Sigmoid colon (tissue), 6 donors: ENCODE measurements at regions not wholly inside any gene's neighbourhood (a gene's known extent, or its start where the extent isn't known, plus 50 kb on each side); places are given as distances from the start of the nearest gene placed in this dataset.

Source experiments
- DNase-seq: peaks from one replicate; pipeline ENCODE4 v3.0.0-alpha.2; 2019
- H3K27ac ChIP-seq, 4 donors: fragments of 200-600 bp; sonication (generic); one replicate each; pipeline ENCODE4 v1.5.1; 2016 to 2019; ENCODE audit warnings: mild to moderate bottlenecking in 1 of 4
- H3K27me3 ChIP-seq, 3 donors: fragments of 200-600 bp; sonication (generic); one replicate each; pipeline ENCODE4 v1.5.1; 2019; ENCODE audit warnings: mild to moderate bottlenecking in 1 of 3
- H3K36me3 ChIP-seq, 4 donors: fragments of 200-600 bp; sonication (generic); one replicate each; pipeline ENCODE4 v1.5.1; 2016 to 2019
- H3K4me1 ChIP-seq, 4 donors: fragments of 200-600 bp; sonication (generic); one replicate each; pipeline ENCODE4 v1.5.1; 2017 to 2019
- H3K4me3 ChIP-seq, 4 donors: fragments of 200-600 bp; sonication (generic); one replicate each; pipeline ENCODE4 v1.5.1; 2017 to 2019; ENCODE audit warnings: mild to moderate bottlenecking in 2 of 4, moderate library complexity in 1 of 4
- H3K9me3 ChIP-seq, 4 donors: fragments of 200-600 bp in 3 of 4; sonication (generic) in 3 of 4; one replicate each; pipeline versions ENCODE4 v1.5.1 to v1.6.1; 2013 to 2019
- EP300 ChIP-seq, 4 donors: sonication (generic); formaldehyde crosslinking; IDR thresholded peaks; one replicate each; pipeline ENCODE4 v1.6.1; 2017; ENCODE audit warnings: antibody characterized with exemption in 4 of 4
- POLR2A ChIP-seq, 2 donors: fragments of 450-650 bp; IDR thresholded peaks; one replicate each; pipeline ENCODE4 v1.6.1; 2016; ENCODE audit warnings: antibody characterized with exemption in 2 of 2, mild to moderate bottlenecking in 2 of 2, moderate library complexity in 2 of 2
- POLR2AphosphoS5 ChIP-seq, 4 donors: sonication (generic); formaldehyde crosslinking; IDR thresholded peaks; one replicate each; pipeline ENCODE4 v1.6.1; 2017; ENCODE audit warnings: antibody characterized with exemption in 4 of 4
- WGBS, 2 donors: extraction: QIAGEN DNeasy Blood & Tissue Kit; methylation state at CpG; one replicate each; pipeline ENCODE4 v1.1.7; 2013; 5-methylcytosine and 5-hydroxymethylcytosine counted together
- intact Hi-C: fragments of 100-400 bp; cut with DNase I; formaldehyde crosslinking; loops from one replicate; pipeline ENCODE4 v1.15.1; 2023
- TF ChIP-seq, protein P1 (sequence below), 4 experiments: fragments of 450-650 bp in 3 of 4; fragments of 200-600 bp in 1 of 4; IDR thresholded peaks; one replicate each; pipeline ENCODE4 v1.5.1; 2016 to 2019; ENCODE audit warnings: antibody characterized with exemption in 4 of 4, mild to moderate bottlenecking in 3 of 4, moderate library complexity in 2 of 4
- donor health status: healthy with polysubstance abuse.
- donor health status: healthy.

DNA sequence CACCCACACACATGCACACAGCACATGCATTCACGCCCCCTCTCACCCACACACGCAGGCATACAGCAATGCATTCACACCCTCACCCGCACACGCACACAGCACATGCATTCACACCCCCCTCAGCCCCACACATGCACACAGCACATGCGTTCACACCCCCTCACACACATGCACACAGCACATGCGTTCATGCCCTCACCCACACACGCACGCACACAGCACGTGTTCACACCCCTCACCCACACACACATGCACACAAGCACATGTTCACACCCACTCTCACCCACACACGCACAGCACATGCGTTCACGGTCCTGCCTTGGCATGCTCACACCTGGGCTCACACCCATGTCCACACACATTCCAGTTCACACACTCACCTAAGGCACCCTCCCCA, 64.2 kb downstream of the ENGASE start:
- intact Hi-C loops = no loop called here
- 91 to 96% methylated on average over 12 of the region's 12 CpGs for WGBS, 2 donors
- Histone ChIP-seq H3K4me1 (peaks cover 0 to 23% (median 17%) of the 10 kb centered on the region in 4 donors), H3K9me3 (no peaks in the 10 kb centered on the region), H3K27me3 (peaks cover 0 to 3% (median 0%) of the 10 kb centered on the region in 3 donors), H3K27ac (no peak overlapping the region), H3K36me3 (peaks cover 0 to 8% (median 0%) of the 10 kb centered on the region in 4 donors), H3K4me3 (no peak overlapping the region)
- DNase-seq = no peak
- TF ChIP-seq EP300 (IDR thresholded peaks at IDR 0.05) (no peak), POLR2A (IDR thresholded peaks at IDR 0.05) (no peak), POLR2AphosphoS5 (IDR thresholded peaks at IDR 0.05) (no peak)
- TF ChIP-seq, protein P1, sequence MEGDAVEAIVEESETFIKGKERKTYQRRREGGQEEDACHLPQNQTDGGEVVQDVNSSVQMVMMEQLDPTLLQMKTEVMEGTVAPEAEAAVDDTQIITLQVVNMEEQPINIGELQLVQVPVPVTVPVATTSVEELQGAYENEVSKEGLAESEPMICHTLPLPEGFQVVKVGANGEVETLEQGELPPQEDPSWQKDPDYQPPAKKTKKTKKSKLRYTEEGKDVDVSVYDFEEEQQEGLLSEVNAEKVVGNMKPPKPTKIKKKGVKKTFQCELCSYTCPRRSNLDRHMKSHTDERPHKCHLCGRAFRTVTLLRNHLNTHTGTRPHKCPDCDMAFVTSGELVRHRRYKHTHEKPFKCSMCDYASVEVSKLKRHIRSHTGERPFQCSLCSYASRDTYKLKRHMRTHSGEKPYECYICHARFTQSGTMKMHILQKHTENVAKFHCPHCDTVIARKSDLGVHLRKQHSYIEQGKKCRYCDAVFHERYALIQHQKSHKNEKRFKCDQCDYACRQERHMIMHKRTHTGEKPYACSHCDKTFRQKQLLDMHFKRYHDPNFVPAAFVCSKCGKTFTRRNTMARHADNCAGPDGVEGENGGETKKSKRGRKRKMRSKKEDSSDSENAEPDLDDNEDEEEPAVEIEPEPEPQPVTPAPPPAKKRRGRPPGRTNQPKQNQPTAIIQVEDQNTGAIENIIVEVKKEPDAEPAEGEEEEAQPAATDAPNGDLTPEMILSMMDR (IDR thresholded peaks at IDR 0.05) = no peak

DNA sequence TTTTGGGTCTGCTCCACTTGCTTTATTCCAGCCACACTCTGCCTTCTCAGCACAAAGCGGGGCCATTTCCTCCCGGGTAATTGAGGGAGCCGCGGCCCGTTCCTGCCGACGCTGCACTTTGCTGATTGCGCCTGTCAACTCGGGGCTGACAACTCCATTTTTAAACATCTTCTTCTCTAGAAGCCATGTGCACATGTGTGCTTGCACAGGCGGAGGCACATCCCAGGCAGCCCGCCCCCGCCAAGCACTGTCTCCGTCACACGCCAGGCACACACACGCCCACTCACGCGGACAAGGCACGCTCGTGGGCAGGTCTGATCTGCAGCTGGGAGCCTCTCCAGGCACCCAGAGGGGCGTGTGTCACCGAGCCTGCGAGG, 63.2 kb downstream of the ENGASE start:
- whole genome bisulfite sequencing, 2 donors = 50 to 53% methylated on average over 22 of the region's 22 CpGs
- Histone ChIP-seq H3K9me3 (no peaks in the 10 kb centered on the region), H3K27ac (no peak overlapping the region), H3K4me3 (no peak overlapping the region), H3K27me3 (peaks cover 0 to 3% (median 0%) of the 10 kb centered on the region in 3 donors), H3K36me3 (peaks cover 0 to 8% (median 0%) of the 10 kb centered on the region in 4 donors), H3K4me1 (peaks cover 0 to 23% (median 17%) of the 10 kb centered on the region in 4 donors)
- intact Hi-C loops = no loop called here
- TF ChIP-seq, protein P1 (IDR thresholded peaks at IDR 0.05) = no peak
- no peak for TF ChIP-seq POLR2A (IDR thresholded peaks at IDR 0.05)
- TF ChIP-seq POLR2AphosphoS5 (IDR thresholded peaks at IDR 0.05) = no peak
- no peak for TF ChIP-seq EP300 (IDR thresholded peaks at IDR 0.05)
- no peak for DNase-seq

DNA sequence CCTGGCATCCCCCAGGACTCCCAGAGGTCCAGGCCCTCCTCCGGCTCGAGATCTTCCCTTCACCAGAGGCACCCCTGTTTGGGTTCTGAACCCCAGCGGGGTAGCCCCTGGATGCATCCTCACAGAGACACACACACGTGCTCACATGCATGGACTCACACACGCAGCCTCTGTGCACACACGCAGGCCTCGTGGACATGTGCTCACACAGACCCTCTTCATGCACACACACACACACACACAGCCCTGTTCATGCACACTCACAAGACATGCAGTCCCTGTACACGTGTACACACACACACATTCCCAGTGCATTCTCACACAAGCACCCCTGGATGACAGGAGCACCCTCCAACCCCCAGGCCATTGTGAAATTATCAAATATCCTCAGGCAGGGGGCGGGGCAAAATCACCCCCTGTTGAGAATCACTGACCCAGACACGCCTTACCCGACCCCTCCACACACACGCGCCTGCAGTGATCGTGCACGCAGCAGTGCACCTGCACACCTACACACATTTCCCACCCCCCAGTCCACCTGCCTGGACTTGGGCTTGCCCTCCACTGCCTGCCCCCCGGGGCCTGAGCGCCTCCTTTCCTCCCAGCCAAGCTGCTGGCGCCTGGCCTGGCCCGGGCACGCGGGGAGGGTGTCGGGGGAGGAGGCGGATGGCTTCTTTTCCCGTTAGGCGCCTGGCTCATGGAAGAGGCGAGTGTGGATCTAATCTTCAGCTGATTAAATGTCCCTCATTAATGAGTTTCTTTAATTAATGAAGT, 62.6 kb downstream of the ENGASE start:
- peaks cover 0 to 8% (median 0%) of the 10 kb centered on the region in 4 donors for H3K36me3 ChIP-seq
- 42 to 65% methylated on average over 26 of the region's 26 CpGs for WGBS, 2 donors
- H3K27me3 ChIP-seq = peaks cover 0 to 3% (median 0%) of the 10 kb centered on the region in 3 donors
- H3K4me3 ChIP-seq = no peak overlapping the region
- no peak for TF ChIP-seq POLR2AphosphoS5 (IDR thresholded peaks at IDR 0.05)
- TF ChIP-seq, protein P1 (IDR thresholded peaks at IDR 0.05) = no peak
- TF ChIP-seq EP300 (IDR thresholded peaks at IDR 0.05) = no peak
- no peak for TF ChIP-seq POLR2A (IDR thresholded peaks at IDR 0.05)
- intact Hi-C loops = no loop called here
- DNase-seq = no peak
- peaks cover 0 to 23% (median 17%) of the 10 kb centered on the region in 4 donors for H3K4me1 ChIP-seq
- no peaks in the 10 kb centered on the region for H3K9me3 ChIP-seq
- H3K27ac ChIP-seq = no peak overlapping the region

DNA sequence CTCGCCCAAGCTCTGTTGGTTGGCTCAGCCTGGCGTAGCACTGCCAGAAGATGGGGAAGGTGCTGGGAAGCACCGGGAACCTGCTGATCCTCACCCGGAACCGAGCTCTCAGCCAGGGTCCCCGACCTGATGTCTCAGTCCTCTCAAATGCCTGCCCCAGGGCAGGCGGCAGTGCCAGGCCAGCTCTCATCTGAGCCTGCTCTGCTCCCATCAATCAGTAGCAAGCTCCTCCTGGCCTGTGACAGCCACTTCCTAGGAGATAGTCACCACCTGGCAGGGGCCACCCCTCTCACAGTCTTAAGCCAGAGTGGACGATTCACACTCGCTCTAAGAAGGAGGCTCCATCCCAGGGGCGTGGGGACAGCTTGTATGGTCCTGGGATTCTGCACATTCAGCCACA, 62.0 kb downstream of the ENGASE start:
- Histone ChIP-seq H3K4me1 (peaks cover 0 to 23% (median 17%) of the 10 kb centered on the region in 4 donors), H3K27ac (no peak overlapping the region), H3K4me3 (no peak overlapping the region), H3K27me3 (peaks cover 0 to 3% (median 0%) of the 10 kb centered on the region in 3 donors), H3K9me3 (no peaks in the 10 kb centered on the region), H3K36me3 (peaks cover 0 to 8% (median 0%) of the 10 kb centered on the region in 4 donors)
- intact Hi-C loops = no loop called here
- DNase-seq = no peak
- TF ChIP-seq POLR2A (IDR thresholded peaks at IDR 0.05) = no peak
- TF ChIP-seq EP300 (IDR thresholded peaks at IDR 0.05) = no peak
- TF ChIP-seq, protein P1 (IDR thresholded peaks at IDR 0.05) = no peak
- TF ChIP-seq POLR2AphosphoS5 (IDR thresholded peaks at IDR 0.05) = no peak
- WGBS, 2 donors = 69 to 84% methylated on average over 10 of the region's 10 CpGs
